ENCODE measurements at regions not wholly inside any gene's neighbourhood (a gene's known extent, or its start where the extent isn't known, plus 50 kb on each side); places are given as distances from the start of the nearest gene placed in this dataset.

DNA sequence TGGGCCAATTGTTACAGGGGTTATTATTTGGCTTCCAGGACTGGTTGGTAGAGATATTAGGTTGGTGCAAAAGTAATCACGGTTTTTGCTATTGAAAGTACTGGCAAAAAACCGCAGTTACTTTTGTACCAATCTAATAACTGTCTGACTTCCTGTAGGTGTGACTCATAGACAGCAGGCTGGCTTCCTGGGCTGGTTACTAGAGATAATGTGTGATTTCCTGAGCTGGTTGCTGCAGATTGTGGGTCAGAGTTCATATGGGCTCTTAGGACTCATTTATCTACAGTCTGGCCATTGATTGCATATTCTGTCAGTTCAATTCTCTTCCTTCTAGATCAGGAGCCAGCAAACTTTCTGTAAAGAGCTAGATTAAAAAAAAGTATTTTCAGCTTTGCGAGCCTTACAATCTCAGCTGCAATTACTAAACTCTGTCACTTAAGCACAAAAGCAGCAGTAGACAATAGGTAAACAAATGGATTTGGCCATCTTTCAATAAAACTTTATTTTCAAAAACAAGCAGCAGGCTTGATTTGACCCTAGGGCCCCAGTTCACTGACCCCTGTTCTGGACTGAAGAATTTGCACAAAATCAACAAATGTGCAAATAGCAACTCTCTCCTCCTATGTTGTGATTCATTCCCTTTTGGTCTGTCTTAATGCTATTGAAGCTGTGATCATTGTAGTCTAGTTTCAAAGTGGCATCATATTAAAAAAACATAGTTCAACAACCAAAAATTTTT is 50.8 kb upstream of the BOD1L1 start:
- dilution Hi-C loops (cut with MboI; ENCODE audit: extremely low pct_ligation_motif_present, low sequenced_read_pairs): no loop called here
- TF ChIP-seq, protein P1, sequence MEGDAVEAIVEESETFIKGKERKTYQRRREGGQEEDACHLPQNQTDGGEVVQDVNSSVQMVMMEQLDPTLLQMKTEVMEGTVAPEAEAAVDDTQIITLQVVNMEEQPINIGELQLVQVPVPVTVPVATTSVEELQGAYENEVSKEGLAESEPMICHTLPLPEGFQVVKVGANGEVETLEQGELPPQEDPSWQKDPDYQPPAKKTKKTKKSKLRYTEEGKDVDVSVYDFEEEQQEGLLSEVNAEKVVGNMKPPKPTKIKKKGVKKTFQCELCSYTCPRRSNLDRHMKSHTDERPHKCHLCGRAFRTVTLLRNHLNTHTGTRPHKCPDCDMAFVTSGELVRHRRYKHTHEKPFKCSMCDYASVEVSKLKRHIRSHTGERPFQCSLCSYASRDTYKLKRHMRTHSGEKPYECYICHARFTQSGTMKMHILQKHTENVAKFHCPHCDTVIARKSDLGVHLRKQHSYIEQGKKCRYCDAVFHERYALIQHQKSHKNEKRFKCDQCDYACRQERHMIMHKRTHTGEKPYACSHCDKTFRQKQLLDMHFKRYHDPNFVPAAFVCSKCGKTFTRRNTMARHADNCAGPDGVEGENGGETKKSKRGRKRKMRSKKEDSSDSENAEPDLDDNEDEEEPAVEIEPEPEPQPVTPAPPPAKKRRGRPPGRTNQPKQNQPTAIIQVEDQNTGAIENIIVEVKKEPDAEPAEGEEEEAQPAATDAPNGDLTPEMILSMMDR (optimal IDR thresholded peaks at IDR 0.05 in 1 of 3, IDR thresholded peaks at IDR 0.05 in 1 of 3, conservative IDR thresholded peaks at IDR 0.05 in 1 of 3; ENCODE audit: extremely low read depth in 1 of 3, insufficient read depth in 2 of 3, low read length in 3 of 3): no peak
- no peak for TF ChIP-seq EZH2 (IDR thresholded peaks at IDR 0.05; ENCODE audit: low read length)
- Histone ChIP-seq H3K9ac (ENCODE audit: control insufficient read depth, extremely low read depth, insufficient read depth, low read length) (no peak overlapping the region), H3K4me2 (ENCODE audit: control insufficient read depth, extremely low read depth, insufficient read depth, low read depth, low read length) (no peak overlapping the region), H2AFZ (ENCODE audit: control insufficient read depth, low read length) (no peak overlapping the region), H3K4me3 (ENCODE audit: control insufficient read depth in 2 of 3, extremely low read depth in 1 of 3, insufficient read depth in 2 of 3, low read depth in 1 of 3, low read length in 3 of 3) (no peak overlapping the region), H3K9me1 (ENCODE audit: control insufficient read depth, extremely low read depth, insufficient read depth, low read length) (no peaks in the 10 kb centered on the region), H3K36me3 (ENCODE audit: control insufficient read depth in 2 of 2, extremely low read depth in 1 of 2, insufficient read depth in 2 of 2, low read length in 2 of 2) (no peaks in the 10 kb centered on the region), H3K79me2 (ENCODE audit: control insufficient read depth, insufficient read depth, low read length) (no peaks in the 10 kb centered on the region), H3K9me3 (ENCODE audit: control insufficient read depth, low read depth, low read length) (no peaks in the 10 kb centered on the region), H3K4me1 (ENCODE audit: control insufficient read depth, extremely low read depth, insufficient read depth, low read length) (no peaks in the 10 kb centered on the region), H3K27me3 (ENCODE audit: control insufficient read depth, extremely low read depth, insufficient read depth, low read length) (no peaks in the 10 kb centered on the region), H4K20me1 (ENCODE audit: control insufficient read depth, extremely low read depth, insufficient read depth, low read length) (no peaks in the 10 kb centered on the region), H3K27ac (ENCODE audit: control insufficient read depth, insufficient read depth, low read length) (no peak overlapping the region)
- no peak for FAIRE-seq
- DNase-seq (ENCODE audit: low read depth, low spot score): no peak

DNA sequence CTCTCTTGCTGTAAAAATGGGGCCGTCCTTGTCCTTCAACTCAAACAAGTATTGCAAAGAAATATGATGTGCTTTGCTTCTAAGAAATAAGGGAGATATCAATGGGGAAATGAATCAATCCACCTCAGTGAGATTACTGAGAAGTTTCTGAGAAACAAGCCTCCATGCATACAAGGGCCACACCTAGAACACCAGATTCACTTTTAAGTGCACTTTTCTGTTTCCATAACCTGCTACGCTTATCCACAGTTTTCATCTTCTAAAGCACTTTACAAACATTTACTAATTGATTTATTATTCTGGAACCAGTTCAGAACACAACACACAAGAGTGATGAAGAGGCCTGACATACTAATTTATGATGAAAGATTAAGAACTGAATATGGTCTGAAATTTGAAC is 54.0 kb upstream of the BOD1L1 start:
- Histone ChIP-seq H3K9me3 (ENCODE audit: control insufficient read depth, low read depth, low read length) (no peaks in the 10 kb centered on the region), H3K4me2 (ENCODE audit: control insufficient read depth, extremely low read depth, insufficient read depth, low read depth, low read length) (no peak overlapping the region), H3K4me3 (ENCODE audit: control insufficient read depth in 2 of 3, extremely low read depth in 1 of 3, insufficient read depth in 2 of 3, low read depth in 1 of 3, low read length in 3 of 3) (no peak overlapping the region), H3K27me3 (ENCODE audit: control insufficient read depth, extremely low read depth, insufficient read depth, low read length) (no peaks in the 10 kb centered on the region), H2AFZ (ENCODE audit: control insufficient read depth, low read length) (no peak overlapping the region), H3K36me3 (ENCODE audit: control insufficient read depth in 2 of 2, extremely low read depth in 1 of 2, insufficient read depth in 2 of 2, low read length in 2 of 2) (no peaks in the 10 kb centered on the region), H3K4me1 (ENCODE audit: control insufficient read depth, extremely low read depth, insufficient read depth, low read length) (no peaks in the 10 kb centered on the region), H3K79me2 (ENCODE audit: control insufficient read depth, insufficient read depth, low read length) (no peaks in the 10 kb centered on the region), H3K27ac (ENCODE audit: control insufficient read depth, insufficient read depth, low read length) (no peak overlapping the region), H3K9ac (ENCODE audit: control insufficient read depth, extremely low read depth, insufficient read depth, low read length) (no peak overlapping the region), H4K20me1 (ENCODE audit: control insufficient read depth, extremely low read depth, insufficient read depth, low read length) (no peaks in the 10 kb centered on the region), H3K9me1 (ENCODE audit: control insufficient read depth, extremely low read depth, insufficient read depth, low read length) (no peaks in the 10 kb centered on the region)
- dilution Hi-C loops (cut with MboI; ENCODE audit: extremely low pct_ligation_motif_present, low sequenced_read_pairs): no loop called here
- no peak for FAIRE-seq
- TF ChIP-seq, protein P1 (optimal IDR thresholded peaks at IDR 0.05 in 1 of 3, IDR thresholded peaks at IDR 0.05 in 1 of 3, conservative IDR thresholded peaks at IDR 0.05 in 1 of 3; ENCODE audit: extremely low read depth in 1 of 3, insufficient read depth in 2 of 3, low read length in 3 of 3): no peak
- no peak for TF ChIP-seq EZH2 (IDR thresholded peaks at IDR 0.05; ENCODE audit: low read length)
- DNase-seq (ENCODE audit: low read depth, low spot score): no peak
